ENCODE measurements at regions not wholly inside any gene's neighbourhood (a gene's known extent, or its start where the extent isn't known, plus 50 kb on each side); places are given as distances from the start of the nearest gene placed in this dataset.

DNA sequence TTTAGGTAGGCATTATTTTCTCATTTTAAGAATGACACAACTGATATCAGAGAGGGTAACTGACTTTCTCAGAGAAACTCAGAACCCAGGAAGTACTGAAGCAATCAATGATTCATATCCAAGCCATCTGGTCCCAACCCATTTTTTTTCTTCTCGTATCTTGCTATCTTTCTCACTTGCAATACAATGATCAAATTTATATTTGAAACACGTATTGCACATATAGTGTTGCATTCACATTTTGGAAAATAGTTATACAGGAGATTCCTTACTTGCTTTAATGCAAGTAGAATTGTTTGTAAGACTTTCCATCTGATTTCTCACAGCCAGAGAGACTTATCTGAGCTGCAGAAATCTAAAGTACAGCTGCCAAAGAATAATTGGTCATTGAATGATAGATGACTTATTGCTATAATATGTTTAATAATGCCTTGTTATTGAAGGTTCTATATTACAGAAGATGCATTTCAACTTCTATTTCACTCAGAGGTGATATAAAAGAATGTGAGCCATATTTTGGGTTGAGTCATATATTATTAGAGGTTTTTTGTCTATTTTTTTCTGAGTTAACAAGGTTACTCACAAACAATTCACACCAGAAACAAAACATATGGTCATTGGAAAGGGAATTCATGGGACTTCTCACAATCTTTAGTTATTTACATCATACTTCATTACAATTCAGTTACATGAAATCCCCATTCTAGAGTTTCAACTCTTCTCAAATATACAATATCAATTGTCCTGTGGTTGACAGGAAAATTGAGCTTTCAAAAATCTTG lies 337.5 kb upstream of the CITED2 start:
- H3K27me3 ChIP-seq = no peaks in the 10 kb centered on the region
- no peaks in the 10 kb centered on the region for H3K36me3 ChIP-seq (replicated peaks; ENCODE audit: insufficient read depth, low read depth)
- H3K4me1 ChIP-seq (ENCODE audit: insufficient read depth) = peaks cover 22% of the 10 kb centered on the region
- H3K4me2 ChIP-seq = no peak overlapping the region
- no peaks in the 10 kb centered on the region for H4K20me1 ChIP-seq (ENCODE audit: insufficient read depth, poor library complexity, severe bottlenecking)
- H3K4me3 ChIP-seq = no peak overlapping the region
- H2AFZ ChIP-seq = no peak overlapping the region
- no peak overlapping the region for H3K27ac ChIP-seq
- no peaks in the 10 kb centered on the region for H3K9me3 ChIP-seq (ENCODE audit: low read depth)
- TF ChIP-seq EZH2phosphoT487 (IDR thresholded peaks at IDR 0.05; ENCODE audit: low read depth, severe bottlenecking, unreplicated experiment) = no peak
- TF ChIP-seq EZH2 (IDR thresholded peaks at IDR 0.05; ENCODE audit: borderline replicate concordance) = no peak
- no peak for TF ChIP-seq CTCF (IDR thresholded peaks at IDR 0.05; ENCODE audit: poor library complexity)
- WGBS (ENCODE audit: low lambda C conversion rate, missing lambda C conversion rate) = 89% methylated on average over 2 of the region's 2 CpGs
- H3K79me2 ChIP-seq = no peaks in the 10 kb centered on the region
- no peaks in the 10 kb centered on the region for H3K9me2 ChIP-seq (replicated peaks; ENCODE audit: insufficient read depth)
- DNase-seq (ENCODE audit: low spot score) = no peak

GRCh38 chr6:139710556-139710955 lies 336.1 kb upstream of the CITED2 start:
- Histone ChIP-seq H3K4me1 (ENCODE audit: insufficient read depth) (peaks cover 22% of the 10 kb centered on the region), H3K27me3 (no peaks in the 10 kb centered on the region), H3K27ac (no peak overlapping the region), H3K36me3 (replicated peaks; ENCODE audit: insufficient read depth, low read depth) (no peaks in the 10 kb centered on the region), H3K4me2 (no peak overlapping the region), H2AFZ (no peak overlapping the region), H3K9me2 (replicated peaks; ENCODE audit: insufficient read depth) (no peaks in the 10 kb centered on the region), H4K20me1 (ENCODE audit: insufficient read depth, poor library complexity, severe bottlenecking) (no peaks in the 10 kb centered on the region), H3K4me3 (no peak overlapping the region), H3K79me2 (no peaks in the 10 kb centered on the region), H3K9me3 (ENCODE audit: low read depth) (no peaks in the 10 kb centered on the region)
- no peak for TF ChIP-seq EZH2phosphoT487 (IDR thresholded peaks at IDR 0.05; ENCODE audit: low read depth, severe bottlenecking, unreplicated experiment)
- TF ChIP-seq CTCF (IDR thresholded peaks at IDR 0.05; ENCODE audit: poor library complexity) = no peak
- no peak for TF ChIP-seq EZH2 (IDR thresholded peaks at IDR 0.05; ENCODE audit: borderline replicate concordance)
- DNase-seq (ENCODE audit: low spot score) = no peak

- no peaks in the 10 kb centered on the region for H3K36me3 ChIP-seq (replicated peaks; ENCODE audit: insufficient read depth, low read depth)
- peak overlapping the region; percentile 32 for H3K4me2 ChIP-seq
Measured at GRCh38 chr6:139708337-139709199, 334.1 kb upstream of the CITED2 start.

More at GRCh38 chr6:139708337-139709199, 334.1 kb upstream of the CITED2 start:
- Histone ChIP-seq H3K79me2 (no peaks in the 10 kb centered on the region), H3K4me1 (ENCODE audit: insufficient read depth) (peaks cover 22% of the 10 kb centered on the region), H3K27ac (peak overlapping the region; percentile 80), H3K9me2 (replicated peaks; ENCODE audit: insufficient read depth) (no peaks in the 10 kb centered on the region), H3K4me3 (no peak overlapping the region), H3K27me3 (no peaks in the 10 kb centered on the region), H4K20me1 (ENCODE audit: insufficient read depth, poor library complexity, severe bottlenecking) (no peaks in the 10 kb centered on the region), H2AFZ (no peak overlapping the region), H3K9me3 (ENCODE audit: low read depth) (no peaks in the 10 kb centered on the region)
- 4% methylated on average over 6 of the region's 6 CpGs for WGBS (ENCODE audit: low lambda C conversion rate, missing lambda C conversion rate)
- peak; percentile 72 for DNase-seq (ENCODE audit: low spot score)
- TF ChIP-seq EZH2 (IDR thresholded peaks at IDR 0.05; ENCODE audit: borderline replicate concordance) (no peak), EZH2phosphoT487 (IDR thresholded peaks at IDR 0.05; ENCODE audit: low read depth, severe bottlenecking, unreplicated experiment) (no peak), CTCF (IDR thresholded peaks at IDR 0.05; ENCODE audit: poor library complexity) (no peak)

Measured in hepatocyte (in vitro differentiated cells).